ENCODE measurements at regions not wholly inside any gene's neighbourhood (a gene's known extent, or its start where the extent isn't known, plus 50 kb on each side); places are given as distances from the start of the nearest gene placed in this dataset.

GRCh38 chr3:7950890-7951289, 550.7 kb upstream of the LMCD1 start:
- TF ChIP-seq POLR2AphosphoS5 (IDR thresholded peaks at IDR 0.05) (no peak), CTCF (IDR thresholded peaks at IDR 0.05) (no peak), POLR2A (IDR thresholded peaks at IDR 0.05) (no peak), EP300 (IDR thresholded peaks at IDR 0.05) (no peak)

Data from upper lobe of left lung (tissue), 4 donors.